C4-2B (cell line): ENCODE measurements at regions not wholly inside any gene's neighbourhood (a gene's known extent, or its start where the extent isn't known, plus 50 kb on each side); places are given as distances from the start of the nearest gene placed in this dataset.

ENCODE experiments used
- ZFX ChIP-seq: fragments of 450-650 bp; IDR thresholded peaks from 2 replicates; pipeline ENCODE4 v1.6.1; 2017
- TF ChIP-seq, protein P1 (sequence below): fragments of 450-650 bp; conservative IDR thresholded peaks from 2 replicates; pipeline ENCODE4 v1.5.1; 2017; ENCODE audit warnings: mild to moderate bottlenecking

DNA sequence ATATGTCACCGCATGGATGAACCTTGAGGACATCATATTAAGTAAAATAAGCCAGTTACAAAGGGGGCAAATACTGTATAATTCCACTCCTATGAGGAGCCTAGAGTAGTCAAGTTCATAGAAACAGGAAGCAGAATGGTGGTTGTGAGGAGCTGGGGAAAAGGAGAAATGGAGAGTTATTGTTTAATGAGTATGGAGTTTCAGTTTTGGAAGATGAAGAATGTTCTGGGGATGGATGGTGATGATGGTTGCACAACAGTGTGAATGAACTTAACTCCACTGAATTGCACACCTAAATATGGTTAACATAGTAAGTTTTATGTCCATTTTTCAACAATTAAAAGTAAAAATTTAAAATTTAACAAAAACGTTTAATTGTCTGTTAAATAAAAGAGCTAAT, 220.9 kb upstream of the JUN start:
- TF ChIP-seq, protein P1, sequence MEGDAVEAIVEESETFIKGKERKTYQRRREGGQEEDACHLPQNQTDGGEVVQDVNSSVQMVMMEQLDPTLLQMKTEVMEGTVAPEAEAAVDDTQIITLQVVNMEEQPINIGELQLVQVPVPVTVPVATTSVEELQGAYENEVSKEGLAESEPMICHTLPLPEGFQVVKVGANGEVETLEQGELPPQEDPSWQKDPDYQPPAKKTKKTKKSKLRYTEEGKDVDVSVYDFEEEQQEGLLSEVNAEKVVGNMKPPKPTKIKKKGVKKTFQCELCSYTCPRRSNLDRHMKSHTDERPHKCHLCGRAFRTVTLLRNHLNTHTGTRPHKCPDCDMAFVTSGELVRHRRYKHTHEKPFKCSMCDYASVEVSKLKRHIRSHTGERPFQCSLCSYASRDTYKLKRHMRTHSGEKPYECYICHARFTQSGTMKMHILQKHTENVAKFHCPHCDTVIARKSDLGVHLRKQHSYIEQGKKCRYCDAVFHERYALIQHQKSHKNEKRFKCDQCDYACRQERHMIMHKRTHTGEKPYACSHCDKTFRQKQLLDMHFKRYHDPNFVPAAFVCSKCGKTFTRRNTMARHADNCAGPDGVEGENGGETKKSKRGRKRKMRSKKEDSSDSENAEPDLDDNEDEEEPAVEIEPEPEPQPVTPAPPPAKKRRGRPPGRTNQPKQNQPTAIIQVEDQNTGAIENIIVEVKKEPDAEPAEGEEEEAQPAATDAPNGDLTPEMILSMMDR = no peak
- no peak for TF ChIP-seq ZFX
